GM12878 (cell line): ENCODE measurements at regions not wholly inside any gene's neighbourhood (a gene's known extent, or its start where the extent isn't known, plus 50 kb on each side); places are given as distances from the start of the nearest gene placed in this dataset.
"Not testable (repeated sequence)": the region's sequence is repeated elsewhere in the genome, so short reads cannot be mapped to it uniquely, and the experiment has no call there.

Experiments
- ATAC-seq: fragments of 200-7000 bp; cut with Tn5 transposase; 3 replicates; pipeline ENCODE4 v1.9.1; 2020; ENCODE audit warnings: mild to moderate bottlenecking, moderate library complexity
- BruUV-seq: library from RNA; stranded (reverse); fragments of 400-500 nt; replicated peaks from 2 replicates; lab custom pipeline; 2021; lab: Mats Ljungman, UMichigan
- CTCF ChIA-PET: fragments of 300-600 bp; sonication (Branson Sonifier 250); formaldehyde crosslinking; extraction: SDS; loops from one replicate; lab custom pipeline; 2021; ENCODE audit warnings: inconsistent platforms; lab: Yijun Ruan, JAX
- POLR2A ChIA-PET: fragments of 350-600 bp; formaldehyde crosslinking; extraction: SDS; loops from one replicate; lab custom pipeline; 2021; ENCODE audit warnings: inconsistent platforms; lab: Charles Lee
- RAD21 ChIA-PET: fragments of 300-600 bp; sonication (Branson Sonifier 250); formaldehyde crosslinking; loops from one replicate; lab custom pipeline; 2023; ENCODE audit warnings: antibody characterized with exemption; ENCODE audit not compliant: unreplicated experiment; lab: Charles Lee
- SMC1A ChIA-PET: fragments of 300-600 bp; sonication (Branson Sonifier 250); formaldehyde crosslinking; loops from one replicate; lab custom pipeline; 2023; ENCODE audit not compliant: unreplicated experiment, uncharacterized antibody; lab: Charles Lee
- DNase-seq: peaks from one replicate; pipeline ENCODE4 v3.0.0-alpha.2; 2011; ENCODE audit warnings: low read depth, low spot score
- FAIRE-seq: peaks from 3 replicates; lab custom pipeline; 2011; peaks lifted over from hg19 to GRCh38; lab: Jason Lieb, UNC
- H2AFZ ChIP-seq: 2 replicates; pipeline ENCODE4 v1.6.0; 2011; ENCODE audit warnings: low read depth, low read length, control low read depth; ENCODE audit not compliant: control insufficient read depth
- H3K27ac ChIP-seq: 2 replicates; pipeline ENCODE4 v1.5.1; 2011; ENCODE audit warnings: control low read depth; ENCODE audit not compliant: control insufficient read depth, insufficient read depth
- H3K27me3 ChIP-seq, 2 experiments: replicated peaks in 1 of 2; 2 replicates each; pipeline versions ENCODE4 v1.6.0 to v1.6.1; 2011; ENCODE audit warnings: low read length in 1 of 2; ENCODE audit not compliant: control insufficient read depth in 2 of 2, insufficient read depth in 2 of 2
- H3K36me3 ChIP-seq, 2 experiments: 2 replicates each; pipeline ENCODE4 v1.5.1; 2011; ENCODE audit warnings: low read length in 1 of 2; ENCODE audit not compliant: control insufficient read depth in 2 of 2, insufficient read depth in 2 of 2
- H3K4me1 ChIP-seq: 2 replicates; pipeline ENCODE4 v1.6.1; 2011; ENCODE audit warnings: mild to moderate bottlenecking, low read length, moderate library complexity, mixed read lengths; ENCODE audit not compliant: control insufficient read depth, insufficient read depth
- H3K4me2 ChIP-seq: 2 replicates; pipeline ENCODE4 v1.6.0; 2011; ENCODE audit warnings: control low read depth; ENCODE audit not compliant: control insufficient read depth, insufficient read depth
- H3K4me3 ChIP-seq: fragments of 200-600 bp; sonication (generic); 2 replicates; pipeline ENCODE4 v1.5.1; 2016
- H3K79me2 ChIP-seq: 2 replicates; pipeline ENCODE4 v1.6.0; 2011; ENCODE audit warnings: low read length; ENCODE audit not compliant: control insufficient read depth, insufficient read depth
- H3K9ac ChIP-seq: 2 replicates; pipeline ENCODE4 v1.8.0; 2011; ENCODE audit warnings: low read length, control low read depth, mixed read lengths; ENCODE audit not compliant: control insufficient read depth, insufficient read depth
- H3K9me3 ChIP-seq: replicated peaks from 3 replicates; pipeline ENCODE4 v1.5.1; 2011; ENCODE audit warnings: mild to moderate bottlenecking, low read length; ENCODE audit not compliant: control insufficient read depth, insufficient read depth
- H4K20me1 ChIP-seq: 2 replicates; pipeline ENCODE4 v1.6.0; 2011; ENCODE audit not compliant: control insufficient read depth, insufficient read depth
- WGBS: methylation state at CpG from one replicate; pipeline ENCODE4 v1.1.6; 2016; ENCODE audit warnings: low lambda C conversion rate; ENCODE audit not compliant: insufficient replicate concordance, insufficient coverage; ENCODE audit errors: missing lambda C conversion rate; 5-methylcytosine and 5-hydroxymethylcytosine counted together
- in situ Hi-C: fragments of 300-500 bp; cut with MboI; formaldehyde crosslinking; loops from 9 replicates; pipeline ENCODE4 v1.14.3; 2018; ENCODE audit warnings: mixed read lengths
- intact Hi-C: fragments of 100-400 bp; cut with micrococcal nuclease; formaldehyde crosslinking; loops from one replicate; pipeline ENCODE4 v1.14.2; 2022; ENCODE audit not compliant: unreplicated experiment

GRCh38 chr22:22189796-22190195, 54.8 kb upstream of the VPREB1 start:
- intact Hi-C loops, H4K20me1 ChIP-seq, H3K4me2 ChIP-seq, DNase-seq, H3K4me1 ChIP-seq, FAIRE-seq, H2AFZ ChIP-seq, ATAC-seq, H3K27me3 ChIP-seq, H3K9ac ChIP-seq, H3K4me3 ChIP-seq, H3K9me3 ChIP-seq, BruUV-seq, in situ Hi-C loops, POLR2A ChIA-PET, H3K79me2 ChIP-seq, H3K36me3 ChIP-seq, H3K27ac ChIP-seq: not testable (repeated sequence)
- CTCF ChIA-PET = interaction anchor here (1.1 to 3.9 kb wide), 3 partner anchors 9 to 765 kb away, joined by 3 to 19 read pairs (median 6); no protein-coding TSS in a partner anchor
- WGBS = 33% methylated on average over 3 of the region's 4 CpGs
- RAD21 ChIA-PET = interaction anchor here (1.4 kb wide), 1 partner anchor 22 kb away, joined by 3 read pairs; no protein-coding TSS in a partner anchor
- SMC1A ChIA-PET = interaction anchor here (1.2 to 1.8 kb wide), 4 partner anchors 10 to 758 kb away, joined by 3 to 4 read pairs (median 4); no protein-coding TSS in a partner anchor

DNA sequence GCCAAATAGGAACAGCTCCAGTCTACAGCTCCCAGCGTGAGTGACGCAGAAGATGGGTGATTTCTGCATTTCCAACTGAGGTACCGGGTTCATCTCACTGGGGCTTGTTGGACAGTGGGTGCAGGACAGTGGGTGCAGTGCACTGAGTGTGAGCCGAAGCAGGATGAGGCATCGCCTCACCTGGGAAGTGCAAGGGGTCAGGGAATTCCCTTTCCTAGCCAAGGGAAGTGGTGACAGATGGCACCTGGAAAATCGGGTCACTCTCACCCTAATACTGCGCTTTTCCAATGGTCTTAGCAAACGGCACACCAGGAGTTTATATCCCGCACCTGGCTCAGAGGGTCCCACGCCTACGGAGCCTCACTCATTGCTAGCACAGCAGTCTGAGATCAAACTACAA, 56.7 kb upstream of the VPREB1 start:
- H3K36me3 ChIP-seq, RAD21 ChIA-PET, H3K79me2 ChIP-seq, H3K27ac ChIP-seq, ATAC-seq, H3K4me3 ChIP-seq, BruUV-seq, H2AFZ ChIP-seq, H4K20me1 ChIP-seq, H3K9ac ChIP-seq, H3K4me2 ChIP-seq, in situ Hi-C loops, intact Hi-C loops, H3K4me1 ChIP-seq, H3K27me3 ChIP-seq, POLR2A ChIA-PET, H3K9me3 ChIP-seq, DNase-seq, FAIRE-seq: not testable (repeated sequence)
- WGBS = 61% methylated on average over 9 of the region's 11 CpGs
- ChIA-PET CTCF (interaction anchor here (1.8 kb wide), 1 partner anchor 748 kb away, joined by 7 read pairs; no protein-coding TSS in a partner anchor), SMC1A (interaction anchor here (1.6 kb wide), 1 partner anchor 19 kb away, joined by 5 read pairs; no protein-coding TSS in a partner anchor)
